A172 (cell line): ENCODE measurements at regions not wholly inside any gene's neighbourhood (a gene's known extent, or its start where the extent isn't known, plus 50 kb on each side); places are given as distances from the start of the nearest gene placed in this dataset.

ENCODE experiments used
- DNase-seq: peaks from one replicate; pipeline ENCODE4 v3.0.0-alpha.2; 2015; ENCODE audit warnings: low spot score

GRCh38 chr4:8921465-8921864 is 49.8 kb upstream of the HMX1 start:
- no peak for DNase-seq
